DND-41 (cell line): ENCODE measurements at regions not wholly inside any gene's neighbourhood (a gene's known extent, or its start where the extent isn't known, plus 50 kb on each side); places are given as distances from the start of the nearest gene placed in this dataset.

Experiments used
- ATAC-seq: fragments of 200-7000 bp; cut with Tn5 transposase; 3 replicates; pipeline ENCODE4 v1.9.1; 2021; ENCODE audit warnings: low read depth; ENCODE audit not compliant: insufficient read depth
- DNase-seq: peaks from one replicate; pipeline ENCODE4 v3.0.0-alpha.2; 2020
- H2AFZ ChIP-seq: 2 replicates; pipeline ENCODE4 v1.6.0; 2012; ENCODE audit warnings: low read depth, low read length
- H3K27ac ChIP-seq: 2 replicates; pipeline ENCODE4 v1.5.1; 2012; ENCODE audit warnings: low read length, inconsistent platforms
- H3K27me3 ChIP-seq: fragments of 200-600 bp; sonication (generic); 2 replicates; pipeline ENCODE4 v1.6.0; 2012; ENCODE audit warnings: low read length, mild to moderate bottlenecking, inconsistent platforms; ENCODE audit not compliant: insufficient read depth, poor library complexity
- H3K36me3 ChIP-seq: 2 replicates; pipeline ENCODE4 v1.5.1; 2012; ENCODE audit warnings: low read length, inconsistent platforms; ENCODE audit not compliant: insufficient read depth
- H3K4me1 ChIP-seq: 2 replicates; pipeline ENCODE4 v1.5.1; 2012; ENCODE audit warnings: mild to moderate bottlenecking, low read length; ENCODE audit not compliant: insufficient read depth
- H3K4me2 ChIP-seq: 2 replicates; pipeline ENCODE4 v1.6.0; 2012; ENCODE audit warnings: mild to moderate bottlenecking, moderate library complexity, low read length, inconsistent platforms; ENCODE audit not compliant: insufficient read depth
- H3K4me3 ChIP-seq, 2 experiments: fragments of 200-600 bp in 1 of 2; shearing (Covaris generic) in 1 of 2; 2 replicates each; pipeline ENCODE4 v1.5.1; 2012 to 2016; ENCODE audit warnings: inconsistent platforms in 2 of 2, low read length in 2 of 2, mild to moderate bottlenecking in 2 of 2, low read depth in 1 of 2, moderate library complexity in 1 of 2
- H3K79me2 ChIP-seq: 2 replicates; pipeline ENCODE4 v1.6.0; 2012; ENCODE audit warnings: low read length, inconsistent platforms; ENCODE audit not compliant: insufficient read depth
- H3K9ac ChIP-seq: 2 replicates; pipeline ENCODE4 v1.6.0; 2012; ENCODE audit warnings: low read depth, mild to moderate bottlenecking, inconsistent platforms, low read length, moderate library complexity
- H3K9me3 ChIP-seq: 2 replicates; pipeline ENCODE4 v1.5.1; 2012; ENCODE audit warnings: low read length, moderate library complexity, mild to moderate bottlenecking, inconsistent platforms; ENCODE audit not compliant: insufficient read depth, severe bottlenecking
- H4K20me1 ChIP-seq: 2 replicates; pipeline ENCODE4 v1.6.0; 2012; ENCODE audit warnings: low read length; ENCODE audit not compliant: insufficient read depth
- CTCF ChIP-seq: IDR thresholded peaks from 2 replicates; pipeline ENCODE4 v1.5.1; 2012; ENCODE audit warnings: borderline replicate concordance, low read length, moderate library complexity, mild to moderate bottlenecking; ENCODE audit not compliant: poor library complexity, severe bottlenecking; ENCODE audit errors: extremely low read depth
- EZH2 ChIP-seq: IDR thresholded peaks from 3 replicates; pipeline ENCODE4 v1.6.1; 2012; ENCODE audit warnings: borderline replicate concordance, low read depth, mild to moderate bottlenecking, moderate library complexity, low read length, inconsistent platforms; ENCODE audit not compliant: severe bottlenecking

GRCh38 chr6:134853111-134854055 is 96.5 kb downstream of the ALDH8A1 start:
- no peaks in the 10 kb centered on the region for H3K9me3 ChIP-seq
- no peak overlapping the region for H3K9ac ChIP-seq
- H3K4me2 ChIP-seq = no peak overlapping the region
- H3K36me3 ChIP-seq = no peaks in the 10 kb centered on the region
- ATAC-seq = no peak
- H3K79me2 ChIP-seq = no peaks in the 10 kb centered on the region
- H3K27me3 ChIP-seq = no peaks in the 10 kb centered on the region
- H2AFZ ChIP-seq = no peak overlapping the region
- no peaks in the 10 kb centered on the region for H3K4me1 ChIP-seq
- no peak overlapping the region for H3K4me3 ChIP-seq
- no peak for DNase-seq
- no peaks in the 10 kb centered on the region for H4K20me1 ChIP-seq
- H3K27ac ChIP-seq = no peak overlapping the region
- TF ChIP-seq CTCF = no peak
- no peak for TF ChIP-seq EZH2

DNA sequence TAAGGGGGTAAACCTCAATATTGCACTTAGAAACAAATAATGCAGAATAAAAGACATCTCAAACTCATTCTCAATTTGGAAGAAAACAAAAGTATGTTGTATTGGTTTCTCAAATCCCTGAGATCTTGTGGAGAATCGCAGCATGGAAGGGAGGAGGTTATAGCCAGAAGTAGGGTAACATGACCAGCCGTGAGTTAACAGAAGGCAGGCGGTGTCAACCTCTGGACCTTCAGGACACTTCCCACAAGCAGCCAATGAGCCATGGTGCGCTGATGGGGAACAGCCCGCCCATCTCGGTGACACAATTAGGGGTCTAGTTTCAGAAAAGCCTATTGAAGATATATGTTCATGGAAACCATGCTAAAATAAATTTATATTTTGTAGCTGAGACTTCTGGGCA is 98.4 kb downstream of the ALDH8A1 start:
- H3K4me1 ChIP-seq = no peaks in the 10 kb centered on the region
- no peak overlapping the region for H3K4me3 ChIP-seq
- ATAC-seq = no peak
- no peak for TF ChIP-seq CTCF
- no peak for TF ChIP-seq EZH2
- H4K20me1 ChIP-seq = no peaks in the 10 kb centered on the region
- H3K79me2 ChIP-seq = no peaks in the 10 kb centered on the region
- no peak overlapping the region for H3K27ac ChIP-seq
- no peak for DNase-seq
- H3K4me2 ChIP-seq = no peak overlapping the region
- H3K36me3 ChIP-seq = no peaks in the 10 kb centered on the region
- no peak overlapping the region for H2AFZ ChIP-seq
- no peaks in the 10 kb centered on the region for H3K27me3 ChIP-seq
- H3K9ac ChIP-seq = no peak overlapping the region
- no peaks in the 10 kb centered on the region for H3K9me3 ChIP-seq

DNA sequence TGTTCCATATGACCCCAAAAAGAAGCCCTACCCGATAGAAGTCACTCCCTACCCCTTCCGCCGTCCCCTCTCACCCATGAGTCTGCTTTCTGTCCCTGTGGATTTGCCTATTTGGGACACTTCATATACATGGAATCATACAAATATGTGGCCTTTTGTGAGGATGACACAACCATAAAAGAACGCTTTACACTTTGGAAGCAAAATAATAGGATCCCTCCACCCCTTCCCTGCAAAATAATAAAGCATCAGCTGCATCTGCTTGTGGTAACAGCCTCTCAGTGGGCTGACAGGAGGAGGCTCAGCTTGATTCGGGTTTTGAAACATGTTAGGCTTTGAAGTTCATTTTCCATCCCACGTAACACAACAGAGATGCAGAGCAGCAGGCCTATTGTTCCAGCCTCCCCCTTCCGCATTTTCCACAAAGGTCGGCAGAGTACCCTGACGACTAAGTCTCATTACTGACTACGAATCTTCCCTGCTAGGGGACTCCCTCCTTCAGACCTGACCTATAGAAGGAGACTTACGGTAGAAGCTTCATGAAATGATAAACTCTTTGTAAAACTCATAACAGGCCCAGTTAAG is 99.1 kb downstream of the ALDH8A1 start:
- H2AFZ ChIP-seq = no peak overlapping the region

More for the DNA sequence above, 99.1 kb downstream of the ALDH8A1 start:
- no peak for ATAC-seq
- no peak for DNase-seq
- H4K20me1 ChIP-seq = no peaks in the 10 kb centered on the region
- no peak overlapping the region for H3K4me2 ChIP-seq
- H3K4me1 ChIP-seq = no peaks in the 10 kb centered on the region
- no peaks in the 10 kb centered on the region for H3K79me2 ChIP-seq
- H3K9me3 ChIP-seq = no peaks in the 10 kb centered on the region
- H3K27ac ChIP-seq = no peak overlapping the region
- TF ChIP-seq EZH2 (no peak), CTCF (no peak)
- H3K27me3 ChIP-seq = no peaks in the 10 kb centered on the region
- no peak overlapping the region for H3K9ac ChIP-seq
- no peaks in the 10 kb centered on the region for H3K36me3 ChIP-seq
- no peak overlapping the region for H3K4me3 ChIP-seq
